Islet of Langerhans (tissue), 1 donor: ENCODE measurements at regions not wholly inside any gene's neighbourhood (a gene's known extent, or its start where the extent isn't known, plus 50 kb on each side); places are given as distances from the start of the nearest gene placed in this dataset.
"Not testable (repeated sequence)": the region's sequence is repeated elsewhere in the genome, so short reads cannot be mapped to it uniquely, and the experiment has no call there.

Experiments used
- FAIRE-seq: peaks from one replicate; lab custom pipeline; 2011; peaks lifted over from hg19 to GRCh38; lab: Jason Lieb, UNC

- no peak for FAIRE-seq
Measured at GRCh38 chr11:45384016-45384415, 97.9 kb upstream of the SYT13 start.

GRCh38 chr11:45383224-45383623 is 97.1 kb upstream of the SYT13 start:
- no peak for FAIRE-seq

- no peak for FAIRE-seq
Measured at GRCh38 chr11:45382133-45382878, 96.2 kb upstream of the SYT13 start.

- FAIRE-seq, result no peak
Measured at GRCh38 chr11:45379162-45379863, 93.2 kb upstream of the SYT13 start.

- FAIRE-seq, result no peak
Measured at GRCh38 chr11:45378516-45378915, 92.4 kb upstream of the SYT13 start.

- FAIRE-seq, result no peak
Measured at GRCh38 chr11:45374653-45375059, 88.5 kb upstream of the SYT13 start.

GRCh38 chr11:45374130-45374529 is 88.0 kb upstream of the SYT13 start:
- FAIRE-seq, result no peak

GRCh38 chr11:45373506-45374035 is 87.4 kb upstream of the SYT13 start:
- FAIRE-seq, result no peak

GRCh38 chr11:45372414-45372813 is 86.3 kb upstream of the SYT13 start:
- FAIRE-seq, result not testable (repeated sequence)

- no peak for FAIRE-seq
Measured at GRCh38 chr11:45371251-45372115, 85.3 kb upstream of the SYT13 start.

GRCh38 chr11:45369313-45369712 is 83.2 kb upstream of the SYT13 start:
- no peak for FAIRE-seq

GRCh38 chr11:45368697-45369096 is 82.6 kb upstream of the SYT13 start:
- FAIRE-seq, result no peak

GRCh38 chr11:45366619-45367190 is 80.6 kb upstream of the SYT13 start:
- FAIRE-seq, result no peak

- FAIRE-seq, result no peak
Measured at GRCh38 chr11:45365961-45366618, 79.9 kb upstream of the SYT13 start.

GRCh38 chr11:45362636-45363035 is 76.5 kb upstream of the SYT13 start:
- FAIRE-seq, result no peak

- FAIRE-seq, result no peak
Measured at GRCh38 chr11:45361551-45361950, 75.4 kb upstream of the SYT13 start.

GRCh38 chr11:45355706-45356041 is 69.5 kb upstream of the SYT13 start:
- FAIRE-seq, result no peak

- FAIRE-seq, result peak; percentile 36
Measured at GRCh38 chr11:45354976-45355705, 69.0 kb upstream of the SYT13 start.

- no peak for FAIRE-seq
Measured at GRCh38 chr11:45348729-45349128, 62.6 kb upstream of the SYT13 start.

- FAIRE-seq, result no peak
Measured at GRCh38 chr11:45347348-45348082, 61.4 kb upstream of the SYT13 start.
